ENCODE measurements at regions not wholly inside any gene's neighbourhood (a gene's known extent, or its start where the extent isn't known, plus 50 kb on each side); places are given as distances from the start of the nearest gene placed in this dataset.
"Not testable (repeated sequence)": the region's sequence is repeated elsewhere in the genome, so short reads cannot be mapped to it uniquely, and the experiment has no call there.

- H3K27ac Mint-ChIP-seq, result no peak overlapping the region
- intact Hi-C loops (cut with micrococcal nuclease), result loop anchor here (10.0 kb wide), 1 partner anchor 843 kb away; no protein-coding TSS in a partner anchor
- H3K4me3 Mint-ChIP-seq, result no peak overlapping the region
- no peaks in the 10 kb centered on the region for H3K27me3 Mint-ChIP-seq
- H3K36me3 Mint-ChIP-seq (ENCODE audit: low read depth), result no peaks in the 10 kb centered on the region
- peaks cover 21% of the 10 kb centered on the region for H3K9me3 Mint-ChIP-seq
- peaks cover 5% of the 10 kb centered on the region for H3K4me1 Mint-ChIP-seq (ENCODE audit: low read depth)
Measured at GRCh38 chr4:100891808-100892207, 374.0 kb upstream of the EMCN start.

DNA sequence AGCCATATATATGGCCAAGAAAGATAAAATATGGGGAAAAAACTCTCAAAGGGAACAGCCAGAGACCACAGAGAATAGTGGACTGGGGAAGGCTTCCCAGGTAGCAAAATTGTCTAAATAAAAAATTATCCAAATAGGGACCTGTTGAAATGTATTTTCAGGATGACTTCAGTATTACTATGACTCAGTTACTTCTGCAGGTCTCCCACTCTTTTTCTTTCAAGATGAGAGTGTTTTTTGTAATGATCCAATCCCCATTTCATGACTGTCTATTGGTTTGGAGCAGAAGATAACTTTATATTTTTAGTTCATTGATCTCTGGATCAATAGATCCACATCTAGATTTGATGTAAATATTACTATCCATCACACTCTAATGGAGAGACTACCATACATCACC, 372.1 kb upstream of the EMCN start:
- intact Hi-C loops (cut with micrococcal nuclease), result loop anchor here (10.0 kb wide), 1 partner anchor 845 kb away; no protein-coding TSS in a partner anchor
- H3K27me3 Mint-ChIP-seq, result no peaks in the 10 kb centered on the region
- H3K9me3 Mint-ChIP-seq, result peaks cover 37% of the 10 kb centered on the region
- no peak overlapping the region for H3K27ac Mint-ChIP-seq
- H3K36me3 Mint-ChIP-seq (ENCODE audit: low read depth), result no peaks in the 10 kb centered on the region
- no peak overlapping the region for H3K4me3 Mint-ChIP-seq
- no peaks in the 10 kb centered on the region for H3K4me1 Mint-ChIP-seq (ENCODE audit: low read depth)

DNA sequence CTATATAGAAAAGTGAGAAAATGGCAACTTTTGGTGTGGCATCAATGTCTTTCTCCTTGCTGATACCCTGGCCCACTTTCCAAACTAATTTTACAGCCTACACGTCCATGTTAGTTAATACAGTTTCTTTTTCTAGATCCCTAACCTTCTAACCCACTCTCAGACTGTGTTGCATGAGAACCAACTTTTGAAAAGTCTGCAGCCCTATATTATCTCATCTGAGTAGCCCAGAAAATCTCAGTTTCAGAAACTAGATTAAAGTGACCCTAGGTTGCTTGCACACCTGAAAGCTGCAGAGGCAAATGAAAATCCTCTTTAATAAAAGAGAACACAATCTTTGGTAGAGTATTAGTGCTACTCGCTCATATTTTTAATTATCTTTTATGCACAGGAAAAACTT, 371.6 kb upstream of the EMCN start:
- no peaks in the 10 kb centered on the region for H3K27me3 Mint-ChIP-seq
- intact Hi-C loops (cut with micrococcal nuclease), result no loop called here
- no peaks in the 10 kb centered on the region for H3K4me1 Mint-ChIP-seq (ENCODE audit: low read depth)
- H3K27ac Mint-ChIP-seq, result no peak overlapping the region
- H3K36me3 Mint-ChIP-seq (ENCODE audit: low read depth), result no peaks in the 10 kb centered on the region
- H3K4me3 Mint-ChIP-seq, result no peak overlapping the region
- peaks cover 37% of the 10 kb centered on the region for H3K9me3 Mint-ChIP-seq

DNA sequence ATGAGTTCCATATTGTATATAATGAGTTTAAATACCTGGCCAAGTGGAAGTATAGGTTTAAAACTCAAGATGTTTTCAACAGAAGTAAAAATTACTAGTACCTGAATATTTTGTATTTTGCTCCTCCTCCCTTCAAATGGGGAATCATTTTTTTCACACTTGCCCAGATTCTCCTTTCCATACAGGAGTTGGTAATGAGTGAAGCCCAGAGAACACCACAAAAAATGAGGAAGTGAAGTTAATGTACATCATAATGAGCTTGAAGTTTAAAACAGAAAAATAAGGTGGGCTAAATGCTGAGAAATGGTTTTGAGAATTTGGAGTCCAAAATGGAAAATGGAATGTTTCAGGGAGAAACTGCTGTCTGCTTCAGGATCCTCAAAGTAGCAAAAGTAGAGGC, 364.8 kb upstream of the EMCN start:
- H3K9me3 Mint-ChIP-seq, result peaks cover 24% of the 10 kb centered on the region
- intact Hi-C loops (cut with micrococcal nuclease), result no loop called here
- H3K27me3 Mint-ChIP-seq, result no peaks in the 10 kb centered on the region
- no peak overlapping the region for H3K27ac Mint-ChIP-seq
- no peaks in the 10 kb centered on the region for H3K4me1 Mint-ChIP-seq (ENCODE audit: low read depth)
- no peak overlapping the region for H3K4me3 Mint-ChIP-seq
- no peaks in the 10 kb centered on the region for H3K36me3 Mint-ChIP-seq (ENCODE audit: low read depth)

DNA sequence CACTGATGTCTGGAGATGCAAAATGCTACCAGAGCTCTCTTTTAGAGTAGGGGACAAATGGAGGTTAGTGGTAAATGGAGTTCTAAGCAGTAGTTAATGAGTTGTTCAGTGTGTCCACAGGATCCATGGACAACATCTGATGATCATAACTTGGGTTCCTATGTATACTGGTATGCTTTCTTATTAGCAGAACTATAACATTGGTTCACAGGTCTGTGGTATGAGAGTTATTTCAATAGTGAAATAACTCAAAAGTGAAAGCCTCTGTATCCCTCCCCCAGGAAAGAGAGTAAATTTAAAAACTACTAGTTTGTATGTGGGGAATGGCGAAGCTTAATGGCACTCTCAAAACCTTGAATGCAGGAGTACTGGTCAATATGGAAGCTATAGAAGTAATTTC, 363.5 kb upstream of the EMCN start:
- H3K36me3 Mint-ChIP-seq (ENCODE audit: low read depth), result no peaks in the 10 kb centered on the region
- no peak overlapping the region for H3K4me3 Mint-ChIP-seq
- peaks cover 10% of the 10 kb centered on the region for H3K9me3 Mint-ChIP-seq
- H3K27me3 Mint-ChIP-seq, result no peaks in the 10 kb centered on the region
- H3K27ac Mint-ChIP-seq, result no peak overlapping the region
- no peaks in the 10 kb centered on the region for H3K4me1 Mint-ChIP-seq (ENCODE audit: low read depth)
- intact Hi-C loops (cut with micrococcal nuclease), result no loop called here

DNA sequence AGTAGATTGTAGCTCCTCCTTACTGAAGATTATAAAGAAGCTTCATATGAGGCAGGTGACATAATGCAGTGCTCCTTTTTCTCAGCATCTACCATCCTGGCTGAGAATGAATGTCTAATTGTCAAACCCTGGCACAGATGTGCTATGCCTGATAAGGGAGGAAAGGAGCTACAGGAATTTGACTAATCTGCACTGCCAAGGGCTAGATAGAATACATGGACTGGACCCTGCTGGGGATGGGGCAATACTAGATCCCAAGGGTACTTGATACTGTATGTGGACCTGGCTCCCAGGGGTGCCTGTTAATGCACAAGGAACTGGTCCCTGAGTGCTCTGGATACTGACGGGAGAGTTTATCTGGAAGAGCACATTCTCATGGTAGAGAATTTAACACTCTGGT, 362.2 kb upstream of the EMCN start:
- H3K27me3 Mint-ChIP-seq, result no peaks in the 10 kb centered on the region

DNA sequence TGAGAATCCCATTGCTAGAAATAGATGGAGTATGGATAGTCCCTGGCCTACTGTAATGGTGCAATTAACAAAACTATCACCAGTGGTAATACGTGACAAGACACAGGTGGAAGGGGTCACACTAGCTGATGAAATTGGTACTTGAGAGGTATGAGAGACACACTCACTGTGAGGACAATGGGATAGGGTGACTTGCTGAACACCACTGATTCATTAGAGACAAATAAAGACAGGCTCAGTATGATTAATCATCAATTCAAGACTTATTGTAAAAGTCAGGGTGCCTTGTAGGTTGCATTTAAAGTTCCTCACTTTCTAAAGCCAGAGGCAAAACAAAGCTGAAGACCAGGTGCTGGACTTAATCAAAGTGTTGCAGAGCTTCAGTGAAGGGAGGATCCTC, 361.6 kb upstream of the EMCN start:
- Mint-ChIP-seq H3K27me3 (no peaks in the 10 kb centered on the region), H3K36me3 (ENCODE audit: low read depth) (no peaks in the 10 kb centered on the region), H3K4me3 (no peak overlapping the region), H3K4me1 (ENCODE audit: low read depth) (no peaks in the 10 kb centered on the region), H3K9me3 (no peaks in the 10 kb centered on the region), H3K27ac (no peak overlapping the region)
- intact Hi-C loops (cut with micrococcal nuclease), result no loop called here

More for the DNA sequence above, 362.2 kb upstream of the EMCN start:
- Mint-ChIP-seq H3K27ac (no peak overlapping the region), H3K9me3 (no peaks in the 10 kb centered on the region), H3K36me3 (ENCODE audit: low read depth) (no peaks in the 10 kb centered on the region), H3K4me3 (no peak overlapping the region), H3K4me1 (ENCODE audit: low read depth) (no peaks in the 10 kb centered on the region)
- intact Hi-C loops (cut with micrococcal nuclease), result no loop called here

DNA sequence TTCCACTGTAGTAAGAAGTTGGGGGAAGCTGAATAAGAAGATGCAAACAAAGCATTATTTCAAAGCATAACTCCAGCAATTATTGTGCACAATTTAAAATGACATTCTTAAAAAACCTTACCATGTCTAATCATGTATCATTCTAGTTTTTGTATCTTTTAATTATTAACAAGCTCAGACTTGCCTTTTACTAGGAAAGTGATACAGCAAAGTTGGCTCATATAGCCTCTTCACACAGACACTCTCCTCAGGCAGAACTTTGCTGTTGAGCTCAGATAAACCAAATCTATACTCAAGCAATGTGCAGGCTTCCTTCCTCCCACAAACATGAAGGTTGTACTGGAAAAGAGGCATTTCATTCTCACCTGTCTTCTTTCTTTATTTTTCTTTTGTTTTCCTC, 358.7 kb upstream of the EMCN start:
- H3K27me3 Mint-ChIP-seq, result no peaks in the 10 kb centered on the region
- intact Hi-C loops (cut with micrococcal nuclease), result no loop called here
- H3K27ac Mint-ChIP-seq, result no peak overlapping the region
- H3K36me3 Mint-ChIP-seq (ENCODE audit: low read depth), result no peaks in the 10 kb centered on the region
- no peak overlapping the region for H3K4me3 Mint-ChIP-seq
- H3K9me3 Mint-ChIP-seq, result no peaks in the 10 kb centered on the region
- no peaks in the 10 kb centered on the region for H3K4me1 Mint-ChIP-seq (ENCODE audit: low read depth)

GRCh38 chr4:100875296-100876068, 357.7 kb upstream of the EMCN start:
- intact Hi-C loops (cut with micrococcal nuclease), result no loop called here
- H3K36me3 Mint-ChIP-seq (ENCODE audit: low read depth), result no peaks in the 10 kb centered on the region

DNA sequence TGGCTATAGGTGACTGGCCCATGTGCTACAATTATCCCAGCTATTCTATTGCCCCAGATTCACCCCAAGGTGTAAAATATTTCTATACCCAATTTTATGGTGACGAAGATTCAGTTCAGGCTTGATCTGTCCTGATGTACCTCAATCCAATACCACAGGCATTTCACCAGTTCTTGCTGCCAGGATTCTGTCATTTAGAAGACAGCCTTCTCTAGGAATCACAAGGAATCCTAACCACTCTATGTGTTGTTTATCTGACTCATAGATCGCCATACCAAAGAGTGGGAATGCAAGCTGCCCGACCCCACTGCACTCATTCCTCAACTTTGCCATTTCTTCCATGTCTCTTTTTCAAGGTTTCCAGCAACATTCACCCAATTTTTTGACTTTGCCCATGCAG, 355.0 kb upstream of the EMCN start:
- H3K27me3 Mint-ChIP-seq, result no peaks in the 10 kb centered on the region
- H3K27ac Mint-ChIP-seq, result no peak overlapping the region
- no peak overlapping the region for H3K4me3 Mint-ChIP-seq
- H3K9me3 Mint-ChIP-seq, result no peaks in the 10 kb centered on the region
- H3K36me3 Mint-ChIP-seq (ENCODE audit: low read depth), result no peaks in the 10 kb centered on the region
- H3K4me1 Mint-ChIP-seq (ENCODE audit: low read depth), result no peaks in the 10 kb centered on the region
- intact Hi-C loops (cut with micrococcal nuclease), result no loop called here

More at GRCh38 chr4:100875296-100876068, 357.7 kb upstream of the EMCN start:
- Mint-ChIP-seq H3K27ac (no peak overlapping the region), H3K9me3 (no peaks in the 10 kb centered on the region), H3K4me1 (ENCODE audit: low read depth) (no peaks in the 10 kb centered on the region), H3K4me3 (no peak overlapping the region), H3K27me3 (no peaks in the 10 kb centered on the region)

- Mint-ChIP-seq H3K9me3 (peaks cover 7% of the 10 kb centered on the region), H3K4me1 (ENCODE audit: low read depth) (no peaks in the 10 kb centered on the region), H3K4me3 (no peak overlapping the region), H3K27me3 (no peaks in the 10 kb centered on the region), H3K36me3 (ENCODE audit: low read depth) (no peaks in the 10 kb centered on the region), H3K27ac (no peak overlapping the region)
- intact Hi-C loops (cut with micrococcal nuclease), result no loop called here
Measured at GRCh38 chr4:100870940-100871772, 353.3 kb upstream of the EMCN start.

DNA sequence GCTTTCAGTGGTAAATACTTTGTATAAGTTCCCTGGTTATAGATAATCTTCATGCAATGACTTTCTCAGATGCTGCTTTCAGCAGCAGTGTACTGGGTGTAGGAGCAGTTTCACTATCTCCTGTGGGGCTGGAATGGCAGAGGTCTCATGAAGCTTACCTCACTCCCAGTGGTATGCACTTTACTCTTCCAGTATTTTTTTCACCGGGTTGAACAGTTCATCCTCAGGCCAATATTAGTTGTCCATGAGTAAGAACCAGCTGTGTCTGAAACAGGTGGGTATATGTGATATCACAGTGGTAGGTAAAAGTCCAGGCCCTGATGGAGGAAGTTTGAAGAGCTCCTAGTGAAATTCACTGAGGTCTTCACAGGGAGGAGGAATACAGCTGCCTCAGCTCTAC, 351.5 kb upstream of the EMCN start:
- intact Hi-C loops (cut with micrococcal nuclease), result no loop called here
- H3K4me3 Mint-ChIP-seq, result no peak overlapping the region
- H3K36me3 Mint-ChIP-seq (ENCODE audit: low read depth), result no peaks in the 10 kb centered on the region
- peaks cover 13% of the 10 kb centered on the region for H3K9me3 Mint-ChIP-seq
- H3K27ac Mint-ChIP-seq, result no peak overlapping the region
- H3K27me3 Mint-ChIP-seq, result no peaks in the 10 kb centered on the region
- H3K4me1 Mint-ChIP-seq (ENCODE audit: low read depth), result no peaks in the 10 kb centered on the region

DNA sequence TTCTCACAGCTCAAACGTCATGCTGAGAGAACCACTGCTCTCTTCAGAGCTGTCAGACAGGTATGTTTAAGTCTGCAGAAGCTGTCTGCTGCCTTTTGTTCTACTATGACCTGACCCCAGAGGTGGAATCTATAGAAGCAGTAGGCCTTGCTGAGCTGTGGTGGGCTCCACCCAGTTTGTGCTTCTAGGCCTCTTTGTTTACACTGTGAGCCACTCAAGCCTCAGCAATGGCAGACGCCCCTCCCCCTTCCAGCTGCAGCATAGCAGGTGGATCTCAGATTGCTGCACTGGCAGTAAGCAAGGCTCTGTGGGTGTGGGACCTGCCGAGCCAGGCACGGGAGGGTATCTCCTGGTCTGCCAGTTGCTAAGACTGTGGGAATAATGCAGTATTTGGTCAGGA, 350.5 kb upstream of the EMCN start:
- H3K36me3 Mint-ChIP-seq (ENCODE audit: low read depth); H3K27me3 Mint-ChIP-seq; H3K27ac Mint-ChIP-seq; H3K4me1 Mint-ChIP-seq (ENCODE audit: low read depth); H3K4me3 Mint-ChIP-seq; intact Hi-C loops (cut with micrococcal nuclease): not testable (repeated sequence)
- peaks cover 13% of the 10 kb centered on the region for H3K9me3 Mint-ChIP-seq

- no peaks in the 10 kb centered on the region for H3K27me3 Mint-ChIP-seq
- no peaks in the 10 kb centered on the region for H3K4me1 Mint-ChIP-seq (ENCODE audit: low read depth)
- intact Hi-C loops (cut with micrococcal nuclease), result no loop called here
- H3K27ac Mint-ChIP-seq, result no peak overlapping the region
- peaks cover 9% of the 10 kb centered on the region for H3K9me3 Mint-ChIP-seq
- H3K4me3 Mint-ChIP-seq, result no peak overlapping the region
- no peaks in the 10 kb centered on the region for H3K36me3 Mint-ChIP-seq (ENCODE audit: low read depth)
Measured at GRCh38 chr4:100852326-100852725, 334.5 kb upstream of the EMCN start.
